Uterus (tissue), 2 donors: ENCODE measurements at regions not wholly inside any gene's neighbourhood (a gene's known extent, or its start where the extent isn't known, plus 50 kb on each side); places are given as distances from the start of the nearest gene placed in this dataset.

Experiments used
- CTCF ChIP-seq, 4 experiments: fragments of 200-600 bp in 2 of 4; fragments of 450-650 bp in 2 of 4; sonication (generic) in 2 of 4; IDR thresholded peaks; one replicate each; pipeline ENCODE4 v1.5.1; 2016 to 2019; ENCODE audit warnings: antibody characterized with exemption in 4 of 4, mild to moderate bottlenecking in 2 of 4, moderate library complexity in 1 of 4
- POLR2A ChIP-seq, 2 donors: fragments of 450-650 bp; IDR thresholded peaks; one replicate each; pipeline ENCODE4 v1.6.1; 2016; ENCODE audit warnings: antibody characterized with exemption in 2 of 2, mild to moderate bottlenecking in 1 of 2, moderate library complexity in 1 of 2

- no peak for TF ChIP-seq POLR2A (IDR thresholded peaks at IDR 0.05)
- no peak for TF ChIP-seq CTCF (IDR thresholded peaks at IDR 0.05)
Observed at GRCh38 chr4:84019626-84020025, 479.5 kb downstream of the NKX6-1 start.
